ENCODE measurements at regions not wholly inside any gene's neighbourhood (a gene's known extent, or its start where the extent isn't known, plus 50 kb on each side); places are given as distances from the start of the nearest gene placed in this dataset.

- no peak for TF ChIP-seq CTCF (IDR thresholded peaks at IDR 0.05)
- no peak for TF ChIP-seq POLR2A (IDR thresholded peaks at IDR 0.05)
These were observed 285.2 kb upstream of the FZD8 start for GRCh38 chr10:35927341-35927740.

All from lower leg skin (tissue), 3 donors.